ENCODE measurements at regions not wholly inside any gene's neighbourhood (a gene's known extent, or its start where the extent isn't known, plus 50 kb on each side); places are given as distances from the start of the nearest gene placed in this dataset.

GRCh38 chr12:127767656-127768055, 499.3 kb upstream of the TMEM132C start:
- no peak overlapping the region for H3K27ac ChIP-seq
- no peak for TF ChIP-seq CTCF (conservative IDR thresholded peaks at IDR 0.05)
- no peak for TF ChIP-seq ZFX (IDR thresholded peaks at IDR 0.05)

- H3K27ac ChIP-seq, result no peak overlapping the region
- no peak for TF ChIP-seq CTCF (conservative IDR thresholded peaks at IDR 0.05)
- no peak for TF ChIP-seq ZFX (IDR thresholded peaks at IDR 0.05)
Measured at GRCh38 chr12:127770118-127770517, 496.9 kb upstream of the TMEM132C start.

- H3K27ac ChIP-seq, result no peak overlapping the region
- TF ChIP-seq CTCF (conservative IDR thresholded peaks at IDR 0.05), result no peak
- TF ChIP-seq ZFX (IDR thresholded peaks at IDR 0.05), result no peak
Measured at GRCh38 chr12:127771546-127771945, 495.4 kb upstream of the TMEM132C start.

- H3K27ac ChIP-seq, result no peak overlapping the region
- TF ChIP-seq ZFX (IDR thresholded peaks at IDR 0.05) (no peak), CTCF (conservative IDR thresholded peaks at IDR 0.05) (peak; percentile 13; the same call in 1 of the 2 replicates)
Measured at GRCh38 chr12:127773520-127773919, 493.4 kb upstream of the TMEM132C start.

GRCh38 chr12:127774828-127775227, 492.1 kb upstream of the TMEM132C start:
- no peak for TF ChIP-seq CTCF (conservative IDR thresholded peaks at IDR 0.05)
- no peak for TF ChIP-seq ZFX (IDR thresholded peaks at IDR 0.05)
- H3K27ac ChIP-seq, result no peak overlapping the region

- TF ChIP-seq CTCF (conservative IDR thresholded peaks at IDR 0.05) (no peak), ZFX (IDR thresholded peaks at IDR 0.05) (no peak)
Measured at GRCh38 chr12:127779301-127780045, 487.5 kb upstream of the TMEM132C start.

GRCh38 chr12:127780881-127781280, 486.1 kb upstream of the TMEM132C start:
- H3K27ac ChIP-seq, result no peak overlapping the region
- TF ChIP-seq ZFX (IDR thresholded peaks at IDR 0.05) (no peak), CTCF (conservative IDR thresholded peaks at IDR 0.05) (no peak)

More at GRCh38 chr12:127779301-127780045, 487.5 kb upstream of the TMEM132C start:
- no peak overlapping the region for H3K27ac ChIP-seq
